ENCODE measurements at regions not wholly inside any gene's neighbourhood (a gene's known extent, or its start where the extent isn't known, plus 50 kb on each side); places are given as distances from the start of the nearest gene placed in this dataset.

GRCh38 chr4:62914758-62915157, 1494.5 kb downstream of the TECRL start:
- DNase-seq = no peak
- Mint-ChIP-seq H3K9me3 (no peaks in the 10 kb centered on the region), H3K4me1 (0 out of 4 replicates have a peak, but pooled peaks cover 0 to 4% of the 10 kb centered on the region in 2 experiments), H3K4me3 (no peak overlapping the region), H3K27me3 (ENCODE audit: low read depth) (no peaks in the 10 kb centered on the region), H3K27ac (no peak overlapping the region), H3K36me3 (ENCODE audit: insufficient read depth in 1 of 3, low read depth in 3 of 3) (no peaks in the 10 kb centered on the region)
- no peak overlapping the region for H2BK15ac ChIP-seq (ENCODE audit: low read depth, low read length)
- H3K18ac ChIP-seq (ENCODE audit: insufficient read length, low read depth, low read length) = no peak overlapping the region
- H3K9me3 ChIP-seq (ENCODE audit: control insufficient read depth, low read depth, low read length) = no peaks in the 10 kb centered on the region
- no peaks in the 10 kb centered on the region for H3K79me2 ChIP-seq (ENCODE audit: insufficient read depth, low read length)
- no peak overlapping the region for H4K5ac ChIP-seq (ENCODE audit: insufficient read length, low read depth, low read length)
- no peak overlapping the region for H3K4me2 ChIP-seq (ENCODE audit: insufficient read depth, insufficient read length, low read length)
- no peak overlapping the region for H3K27ac ChIP-seq (ENCODE audit: insufficient read length, low read depth, low read length)
- H2AK5ac ChIP-seq (ENCODE audit: insufficient read length, low read length) = no peak overlapping the region
- no peaks in the 10 kb centered on the region for H4K20me1 ChIP-seq (ENCODE audit: control insufficient read depth, insufficient read depth, insufficient read length)
- H3K56ac ChIP-seq (ENCODE audit: insufficient read length, low read depth, low read length) = no peak overlapping the region
- no peak overlapping the region for H3K9ac ChIP-seq (ENCODE audit: extremely low read depth, insufficient read length, low read length)
- H2BK120ac ChIP-seq (ENCODE audit: low read depth, low read length, poor library complexity, severe bottlenecking) = no peak overlapping the region
- no peak for TF ChIP-seq CTCF (conservative IDR thresholded peaks at IDR 0.05)
- H4K91ac ChIP-seq (ENCODE audit: insufficient read length, low read depth, low read length) = no peak overlapping the region
- no peaks in the 10 kb centered on the region for H3K23me2 ChIP-seq (ENCODE audit: insufficient read length, low read depth, low read length, poor library complexity, severe bottlenecking)
- no peaks in the 10 kb centered on the region for H3K27me3 ChIP-seq (ENCODE audit: insufficient read depth, low read length)
- no peak overlapping the region for H3T11ph ChIP-seq (ENCODE audit: low read length)
- no peaks in the 10 kb centered on the region for H3K4me1 ChIP-seq (ENCODE audit: insufficient read depth, low read length)
- WGBS (ENCODE audit: extremely low coverage, insufficient read length, low lambda C conversion rate) = no CpG with 5 or more reads among the region's 4 CpGs
- no peaks in the 10 kb centered on the region for H3K79me1 ChIP-seq (ENCODE audit: insufficient read depth, low read depth, low read length, poor library complexity, severe bottlenecking)
- no peak overlapping the region for H2BK20ac ChIP-seq (ENCODE audit: low read depth, low read length, poor library complexity, severe bottlenecking)
- H2AFZ ChIP-seq (ENCODE audit: low read length) = no peak overlapping the region
- no peak overlapping the region for H3K14ac ChIP-seq (ENCODE audit: insufficient read depth, low read length)
- H3K23ac ChIP-seq (ENCODE audit: insufficient read length, low read depth, low read length) = no peak overlapping the region
- no peak overlapping the region for H2BK5ac ChIP-seq (ENCODE audit: insufficient read length, low read length)
- H4K8ac ChIP-seq (replicated peaks; ENCODE audit: insufficient read length, low read depth, low read length) = no peak overlapping the region
- no peak overlapping the region for H3K4ac ChIP-seq (ENCODE audit: low read depth, low read length)
- no peak overlapping the region for H2BK12ac ChIP-seq (ENCODE audit: insufficient read length, low read depth, low read length)

All from H9 (cell line).